ENCODE measurements at regions not wholly inside any gene's neighbourhood (a gene's known extent, or its start where the extent isn't known, plus 50 kb on each side); places are given as distances from the start of the nearest gene placed in this dataset.

DNA sequence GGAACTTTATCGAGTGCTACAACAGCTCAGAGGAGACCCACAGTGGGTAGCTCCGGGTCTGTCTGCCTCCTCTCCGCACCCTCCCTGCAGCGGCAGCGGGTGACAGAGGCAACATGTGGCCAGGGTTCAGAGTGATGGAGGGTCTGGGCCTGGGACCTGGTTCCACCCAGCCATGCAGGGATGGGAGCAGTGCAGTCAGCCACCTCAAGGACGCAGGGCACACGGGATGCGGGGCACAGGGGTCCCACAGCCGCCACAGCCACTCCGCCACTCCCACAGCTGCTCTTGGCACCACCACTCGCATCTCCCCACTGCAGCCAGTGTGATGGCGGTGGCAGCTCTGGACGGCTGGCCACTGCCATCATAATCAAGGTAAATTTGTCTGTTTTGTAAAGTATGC, 892.9 kb downstream of the OLFM4 start:
- TF ChIP-seq CTCF (IDR thresholded peaks at IDR 0.05) (no peak), EZH2 (IDR thresholded peaks at IDR 0.05) (no peak)
